ENCODE measurements at regions not wholly inside any gene's neighbourhood (a gene's known extent, or its start where the extent isn't known, plus 50 kb on each side); places are given as distances from the start of the nearest gene placed in this dataset.

- Mint-ChIP-seq H3K27ac (ENCODE audit: unreplicated experiment) (no peak overlapping the region), H3K27me3 (ENCODE audit: unreplicated experiment) (no peaks in the 10 kb centered on the region), H3K36me3 (ENCODE audit: unreplicated experiment) (no peaks in the 10 kb centered on the region), H3K4me1 (ENCODE audit: low read depth, unreplicated experiment) (no peaks in the 10 kb centered on the region), H3K9me3 (ENCODE audit: unreplicated experiment) (peaks cover 2% of the 10 kb centered on the region), H3K4me3 (ENCODE audit: unreplicated experiment) (no peak overlapping the region)
- no peak for DNase-seq
- TF ChIP-seq, protein P1, sequence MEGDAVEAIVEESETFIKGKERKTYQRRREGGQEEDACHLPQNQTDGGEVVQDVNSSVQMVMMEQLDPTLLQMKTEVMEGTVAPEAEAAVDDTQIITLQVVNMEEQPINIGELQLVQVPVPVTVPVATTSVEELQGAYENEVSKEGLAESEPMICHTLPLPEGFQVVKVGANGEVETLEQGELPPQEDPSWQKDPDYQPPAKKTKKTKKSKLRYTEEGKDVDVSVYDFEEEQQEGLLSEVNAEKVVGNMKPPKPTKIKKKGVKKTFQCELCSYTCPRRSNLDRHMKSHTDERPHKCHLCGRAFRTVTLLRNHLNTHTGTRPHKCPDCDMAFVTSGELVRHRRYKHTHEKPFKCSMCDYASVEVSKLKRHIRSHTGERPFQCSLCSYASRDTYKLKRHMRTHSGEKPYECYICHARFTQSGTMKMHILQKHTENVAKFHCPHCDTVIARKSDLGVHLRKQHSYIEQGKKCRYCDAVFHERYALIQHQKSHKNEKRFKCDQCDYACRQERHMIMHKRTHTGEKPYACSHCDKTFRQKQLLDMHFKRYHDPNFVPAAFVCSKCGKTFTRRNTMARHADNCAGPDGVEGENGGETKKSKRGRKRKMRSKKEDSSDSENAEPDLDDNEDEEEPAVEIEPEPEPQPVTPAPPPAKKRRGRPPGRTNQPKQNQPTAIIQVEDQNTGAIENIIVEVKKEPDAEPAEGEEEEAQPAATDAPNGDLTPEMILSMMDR (IDR thresholded peaks at IDR 0.05; ENCODE audit: partially characterized antibody, unreplicated experiment) = no peak
Measured at GRCh38 chr7:25805027-25805687, 346.8 kb upstream of the NFE2L3 start.

DNA sequence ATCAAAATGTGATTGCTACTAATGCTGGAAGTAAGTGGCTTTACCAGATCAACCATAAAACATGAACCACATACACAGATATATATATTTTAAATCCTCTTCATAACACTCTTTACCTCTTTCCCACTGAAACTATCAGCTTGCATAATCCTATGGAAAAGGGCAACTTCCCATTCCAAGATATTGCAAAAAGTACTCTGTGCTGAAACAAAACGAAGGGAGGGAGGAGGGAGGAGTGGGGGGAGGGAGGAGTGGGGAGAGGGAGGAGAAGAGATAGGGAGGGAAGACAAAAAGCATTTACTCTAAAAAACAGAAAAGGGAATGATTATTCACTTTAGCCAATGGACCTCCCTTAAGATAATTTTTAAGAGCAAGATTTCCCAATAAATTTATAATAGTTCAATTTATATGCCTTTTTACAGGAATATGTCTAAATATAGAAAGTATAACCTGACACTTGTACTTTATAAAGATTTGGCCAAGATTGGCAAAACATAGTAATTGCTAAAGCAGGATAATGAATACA, 344.8 kb upstream of the NFE2L3 start:
- Mint-ChIP-seq H3K4me3 (ENCODE audit: unreplicated experiment) (no peak overlapping the region), H3K27me3 (ENCODE audit: unreplicated experiment) (no peaks in the 10 kb centered on the region)
- TF ChIP-seq, protein P1 (IDR thresholded peaks at IDR 0.05; ENCODE audit: partially characterized antibody, unreplicated experiment) = no peak

GRCh38 chr7:25809441-25809840, 342.6 kb upstream of the NFE2L3 start:
- H3K27ac Mint-ChIP-seq (ENCODE audit: unreplicated experiment) = no peak overlapping the region
- H3K9me3 Mint-ChIP-seq (ENCODE audit: unreplicated experiment) = peaks cover 2% of the 10 kb centered on the region
- H3K27me3 Mint-ChIP-seq (ENCODE audit: unreplicated experiment) = no peaks in the 10 kb centered on the region
- no peak overlapping the region for H3K4me3 Mint-ChIP-seq (ENCODE audit: unreplicated experiment)
- DNase-seq = no peak
- no peaks in the 10 kb centered on the region for H3K36me3 Mint-ChIP-seq (ENCODE audit: unreplicated experiment)
- peaks cover 2% of the 10 kb centered on the region for H3K4me1 Mint-ChIP-seq (ENCODE audit: low read depth, unreplicated experiment)
- TF ChIP-seq, protein P1 (IDR thresholded peaks at IDR 0.05; ENCODE audit: partially characterized antibody, unreplicated experiment) = no peak

More for the DNA sequence above, 344.8 kb upstream of the NFE2L3 start:
- H3K36me3 Mint-ChIP-seq (ENCODE audit: unreplicated experiment) = no peaks in the 10 kb centered on the region
- H3K9me3 Mint-ChIP-seq (ENCODE audit: unreplicated experiment) = peaks cover 2% of the 10 kb centered on the region
- no peak for DNase-seq
- H3K27ac Mint-ChIP-seq (ENCODE audit: unreplicated experiment) = no peak overlapping the region
- no peaks in the 10 kb centered on the region for H3K4me1 Mint-ChIP-seq (ENCODE audit: low read depth, unreplicated experiment)

DNA sequence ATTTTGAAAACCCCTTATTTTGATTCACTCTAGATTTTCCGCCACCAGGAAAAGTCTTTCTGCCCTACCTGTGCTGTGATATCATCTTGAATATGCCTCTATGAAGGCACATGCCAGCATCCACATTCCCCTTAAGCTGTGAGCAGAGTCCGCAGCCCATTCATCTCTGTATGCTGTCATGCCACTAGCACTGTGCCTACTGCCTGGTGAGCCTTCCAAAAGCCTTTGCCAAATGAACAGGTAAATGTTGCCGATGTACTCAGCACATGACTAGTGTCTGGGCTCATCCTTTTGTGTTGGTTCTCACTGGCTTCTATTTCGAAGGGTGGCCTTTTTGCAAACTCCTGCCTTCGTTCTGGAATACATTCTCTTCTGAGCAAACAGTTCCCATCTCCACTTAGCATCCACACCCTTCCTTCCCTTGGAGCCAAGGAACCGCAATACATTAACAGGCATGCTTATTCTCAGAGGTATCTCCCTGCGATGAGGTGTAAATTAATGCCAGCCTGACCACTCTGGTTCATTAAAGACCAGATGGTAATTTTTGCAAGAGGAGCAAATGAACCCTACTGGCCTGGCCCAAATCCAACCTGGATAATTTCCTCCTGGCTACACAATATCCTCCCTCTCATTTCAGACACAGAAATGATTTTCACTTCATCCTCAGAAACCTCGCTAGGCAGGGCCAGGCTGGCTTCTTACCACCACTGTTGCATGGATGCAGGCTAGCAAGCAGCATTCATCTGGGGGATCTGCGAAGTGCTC, 339.7 kb upstream of the NFE2L3 start:
- Mint-ChIP-seq H3K9me3 (ENCODE audit: unreplicated experiment) (peaks cover 2% of the 10 kb centered on the region), H3K4me1 (ENCODE audit: low read depth, unreplicated experiment) (peaks cover 2% of the 10 kb centered on the region), H3K27ac (ENCODE audit: unreplicated experiment) (no peak overlapping the region), H3K36me3 (ENCODE audit: unreplicated experiment) (no peaks in the 10 kb centered on the region), H3K27me3 (ENCODE audit: unreplicated experiment) (peaks cover under 1% of the 10 kb centered on the region), H3K4me3 (ENCODE audit: unreplicated experiment) (no peak overlapping the region)
- no peak for DNase-seq
- TF ChIP-seq, protein P1 (IDR thresholded peaks at IDR 0.05; ENCODE audit: partially characterized antibody, unreplicated experiment) = no peak

- Mint-ChIP-seq H3K9me3 (ENCODE audit: unreplicated experiment) (peaks cover 2% of the 10 kb centered on the region), H3K36me3 (ENCODE audit: unreplicated experiment) (no peaks in the 10 kb centered on the region), H3K4me3 (ENCODE audit: unreplicated experiment) (no peak overlapping the region), H3K27ac (ENCODE audit: unreplicated experiment) (no peak overlapping the region), H3K27me3 (ENCODE audit: unreplicated experiment) (peaks cover 1% of the 10 kb centered on the region), H3K4me1 (ENCODE audit: low read depth, unreplicated experiment) (peaks cover 2% of the 10 kb centered on the region)
- TF ChIP-seq, protein P1 (IDR thresholded peaks at IDR 0.05; ENCODE audit: partially characterized antibody, unreplicated experiment) = no peak
- no peak for DNase-seq
Measured at GRCh38 chr7:25813381-25813780, 338.6 kb upstream of the NFE2L3 start.

Measured in glutamatergic neuron (in vitro differentiated cells).